SKM-1 treated with dmso at 0.1 percent for 144 hours (cell line): ENCODE measurements at regions not wholly inside any gene's neighbourhood (a gene's known extent, or its start where the extent isn't known, plus 50 kb on each side); places are given as distances from the start of the nearest gene placed in this dataset.
"Not testable (repeated sequence)": the region's sequence is repeated elsewhere in the genome, so short reads cannot be mapped to it uniquely, and the experiment has no call there.

Experiments used
- DNase-seq: peaks from one replicate; lab custom pipeline; 2025; ENCODE audit not compliant: unreplicated experiment; lab: John Stamatoyannopoulos, UW

DNA sequence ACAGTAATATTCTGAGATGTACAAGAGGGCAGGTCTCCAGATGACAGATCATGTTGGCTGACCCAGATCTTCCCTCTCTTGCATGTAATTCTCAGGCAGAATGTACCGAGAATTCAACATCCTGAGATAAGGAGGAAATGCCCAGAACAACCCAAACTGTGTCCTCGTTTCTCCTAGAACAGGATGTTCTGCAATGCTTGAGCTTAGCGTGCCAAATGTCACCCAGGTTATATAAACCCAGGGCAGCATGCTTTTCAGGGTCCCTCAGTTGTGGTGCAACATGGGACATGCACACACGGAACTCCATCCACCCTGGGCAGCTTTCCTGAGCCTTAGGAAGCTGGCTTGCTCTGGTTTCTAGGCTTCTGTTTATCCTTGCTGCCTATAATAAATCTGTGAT lies 102.1 kb upstream of the CMC1 start:
- DNase-seq, result no peak

DNA sequence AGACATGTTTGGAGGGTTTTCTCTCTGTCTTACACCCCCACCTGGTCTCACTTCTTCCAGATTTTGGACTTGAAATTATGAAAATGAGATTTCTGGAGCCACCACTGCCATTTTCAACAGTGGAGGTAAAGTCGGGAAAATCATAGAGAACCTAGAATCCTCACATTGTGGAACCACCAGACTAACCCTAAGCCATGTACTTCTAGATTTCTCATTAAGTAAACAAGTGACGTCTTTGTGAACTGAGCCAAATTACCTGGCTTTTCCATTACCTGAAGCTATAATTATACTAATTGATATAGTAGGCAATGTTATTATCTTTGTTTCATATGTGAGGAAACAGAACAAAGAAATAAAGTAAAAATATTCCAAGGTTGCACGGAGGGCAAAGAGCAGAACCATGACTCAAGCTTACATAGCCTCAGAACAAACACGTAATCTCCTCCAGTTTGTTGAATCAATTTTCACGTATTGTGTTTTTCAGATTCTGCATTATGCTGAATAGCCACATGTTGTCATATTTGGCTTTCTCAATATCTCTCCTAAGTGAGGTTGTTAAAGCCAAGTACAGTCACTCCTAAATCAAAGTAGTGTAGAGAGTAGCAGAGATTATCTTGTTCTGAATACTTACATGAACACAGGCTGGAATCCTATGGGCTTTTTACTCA lies 101.3 kb upstream of the CMC1 start:
- no peak for DNase-seq

DNA sequence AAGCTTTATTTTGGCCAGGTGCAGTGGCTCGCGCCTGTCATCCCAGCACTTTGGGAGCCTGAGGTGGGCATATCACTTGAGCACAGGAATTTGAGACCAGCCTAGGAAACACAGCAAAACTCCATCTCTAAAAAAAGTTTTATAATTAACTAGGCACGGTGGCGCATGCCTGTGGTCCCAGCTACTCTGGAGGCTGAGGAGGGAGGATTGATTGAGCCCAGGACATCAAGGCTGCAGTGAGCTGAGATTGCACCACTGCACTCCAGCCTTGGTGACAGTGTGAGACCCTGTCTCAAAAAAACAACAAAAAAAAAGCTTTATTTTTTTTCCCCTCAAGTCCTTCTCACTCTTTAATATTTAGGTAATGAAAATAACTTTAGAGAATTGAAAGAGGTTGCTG lies 100.8 kb upstream of the CMC1 start:
- no peak for DNase-seq

DNA sequence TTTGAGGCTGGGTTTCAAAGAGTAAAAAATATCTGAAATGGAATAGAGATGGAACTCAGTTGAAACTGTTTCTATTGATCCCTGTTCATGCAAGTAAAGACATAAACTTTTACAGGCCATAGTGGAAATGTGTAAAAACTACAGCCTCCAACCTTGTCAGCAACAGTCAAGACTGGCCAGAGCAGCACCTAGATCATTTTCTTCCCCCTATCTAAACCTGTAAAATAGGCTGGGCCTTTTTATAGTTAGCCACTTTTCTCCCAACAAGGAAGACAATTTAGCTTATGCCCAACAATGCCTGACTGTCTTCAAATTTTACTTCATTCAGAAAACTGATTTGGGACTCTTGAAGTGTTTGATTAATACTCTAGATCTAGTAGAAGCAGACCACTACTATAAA lies 91.5 kb upstream of the CMC1 start:
- no peak for DNase-seq

DNA sequence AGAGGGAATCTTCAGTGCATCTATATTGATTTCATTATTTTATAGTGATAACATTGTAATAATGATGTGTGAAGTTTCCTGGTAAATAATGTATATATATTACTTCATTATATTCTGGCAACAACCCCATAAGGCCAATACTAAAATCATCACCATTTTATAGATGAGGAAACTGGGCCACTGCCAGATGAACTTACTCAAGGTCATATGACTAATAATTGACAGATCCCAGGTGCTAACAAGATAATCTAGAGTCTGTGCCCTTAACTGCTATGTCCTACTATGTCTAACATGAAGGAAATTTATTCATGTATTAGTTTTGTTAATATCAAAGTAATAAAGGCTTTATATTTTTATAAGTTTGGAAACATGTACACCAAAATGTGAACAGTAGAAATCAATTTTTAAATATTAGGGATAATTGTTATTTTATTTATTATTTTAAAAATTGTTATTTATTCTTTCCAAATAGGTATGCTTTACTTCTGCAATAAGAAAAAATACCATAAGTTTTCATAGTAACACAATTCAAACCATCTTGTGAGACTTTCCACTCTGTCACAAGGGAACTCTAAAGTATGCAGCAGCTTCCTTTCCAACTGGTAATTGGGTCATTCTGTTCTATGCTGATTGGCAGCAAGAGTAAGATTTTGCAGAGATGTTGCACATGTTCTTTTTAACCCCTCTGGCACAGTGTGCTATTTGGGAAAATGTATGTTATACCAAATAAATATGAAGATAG lies 90.8 kb upstream of the CMC1 start:
- no peak for DNase-seq

DNA sequence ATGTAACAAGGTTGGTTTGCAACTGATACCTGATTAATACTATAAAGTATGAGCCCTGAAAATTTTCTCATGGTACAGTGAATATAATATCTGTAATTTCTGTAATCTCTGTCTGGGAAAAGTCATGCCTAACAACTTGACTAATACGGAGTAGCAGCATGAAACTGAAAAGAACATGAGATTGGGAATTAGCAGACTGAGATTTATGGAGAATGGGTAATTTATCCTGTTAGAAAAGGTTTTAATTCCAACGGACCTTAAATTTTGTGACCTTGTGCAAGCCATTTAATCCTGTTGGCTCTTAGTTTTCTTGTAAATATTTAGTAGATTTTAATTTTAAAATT lies 90.2 kb upstream of the CMC1 start:
- no peak for DNase-seq

DNA sequence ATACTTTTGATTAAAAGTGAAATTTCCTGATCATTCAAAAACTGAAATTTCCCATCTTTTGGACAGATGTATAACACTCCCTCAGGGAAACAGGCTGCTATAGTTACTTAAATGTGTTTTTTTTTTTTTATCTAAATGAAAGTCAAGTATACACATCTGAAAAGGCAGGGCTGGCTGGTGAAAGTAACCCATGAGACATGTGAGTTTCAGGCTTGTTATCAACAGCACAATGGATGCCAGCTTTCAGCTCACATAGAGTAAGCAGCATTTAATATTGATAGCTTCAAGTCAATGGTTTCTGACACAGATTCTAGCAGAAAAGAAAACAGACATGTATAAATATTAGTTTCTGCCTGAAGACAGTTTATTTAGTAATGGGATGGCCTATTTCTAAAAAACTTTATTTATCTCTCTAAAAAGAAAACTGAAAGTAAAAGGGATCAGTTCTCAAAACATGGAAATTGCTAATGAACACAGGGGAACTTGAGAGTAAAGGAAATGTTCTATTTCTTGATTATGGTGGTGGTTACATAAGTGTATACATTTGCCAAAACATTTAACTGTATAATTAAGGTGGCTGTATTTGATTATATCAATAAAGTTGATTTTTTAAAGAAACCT lies 89.7 kb upstream of the CMC1 start:
- no peak for DNase-seq

DNA sequence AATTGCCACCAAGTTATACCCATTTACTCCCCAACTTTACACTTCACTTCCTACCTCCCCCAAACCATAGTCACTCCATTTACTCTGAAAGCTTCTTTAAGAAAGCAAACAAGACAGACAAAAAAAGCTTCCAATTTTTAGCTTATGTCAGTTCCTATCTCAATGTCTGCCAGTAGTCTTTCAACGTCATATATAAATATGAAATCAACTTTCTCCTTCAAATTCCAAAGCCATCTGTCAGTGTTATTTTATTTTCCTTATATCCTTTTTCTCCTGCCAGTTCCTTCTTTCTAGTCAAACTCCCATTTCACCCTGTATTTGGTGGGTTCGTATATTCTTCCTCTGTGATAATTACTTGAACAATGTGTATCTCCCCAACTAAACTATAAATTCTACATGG lies 85.8 kb upstream of the CMC1 start:
- DNase-seq, result no peak

DNA sequence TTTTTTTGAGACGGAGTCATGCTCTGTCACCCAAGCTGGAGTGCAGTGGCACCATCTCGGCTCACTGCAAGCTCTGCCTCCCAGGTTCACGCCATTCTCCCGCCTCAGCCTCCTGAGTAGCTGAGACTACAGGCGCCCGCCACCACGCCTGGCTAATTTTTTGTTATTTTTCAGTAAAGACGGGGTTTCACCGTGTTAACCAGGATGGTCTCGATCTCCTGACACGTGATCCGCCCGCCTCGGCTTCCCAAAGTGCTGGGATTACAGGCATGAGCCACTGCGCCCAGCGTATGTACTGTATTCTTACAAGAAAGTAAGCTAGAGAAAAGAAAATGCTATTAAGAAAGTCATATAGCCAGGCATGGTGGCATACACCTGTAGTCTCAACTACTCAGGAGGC lies 84.8 kb upstream of the CMC1 start:
- not testable (repeated sequence) for DNase-seq

DNA sequence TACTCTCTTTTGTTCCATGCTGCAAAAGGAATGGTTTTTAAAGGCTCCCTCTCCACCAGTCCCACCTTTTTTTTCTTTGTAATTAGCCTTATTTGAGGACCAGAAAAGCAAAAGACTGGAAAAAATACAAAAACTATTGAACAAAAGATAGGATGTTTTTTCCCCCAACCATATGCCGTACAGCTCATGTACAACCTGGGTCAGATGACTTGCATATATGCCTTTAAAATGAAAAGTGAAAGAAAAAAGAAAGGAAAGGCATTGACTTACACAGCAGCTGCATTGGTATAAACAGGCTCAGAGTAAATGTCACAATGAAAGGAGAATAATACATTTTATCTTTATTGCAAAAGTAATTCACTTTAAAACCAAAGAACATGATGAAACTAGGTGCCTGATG lies 69.5 kb upstream of the CMC1 start:
- no peak for DNase-seq

DNA sequence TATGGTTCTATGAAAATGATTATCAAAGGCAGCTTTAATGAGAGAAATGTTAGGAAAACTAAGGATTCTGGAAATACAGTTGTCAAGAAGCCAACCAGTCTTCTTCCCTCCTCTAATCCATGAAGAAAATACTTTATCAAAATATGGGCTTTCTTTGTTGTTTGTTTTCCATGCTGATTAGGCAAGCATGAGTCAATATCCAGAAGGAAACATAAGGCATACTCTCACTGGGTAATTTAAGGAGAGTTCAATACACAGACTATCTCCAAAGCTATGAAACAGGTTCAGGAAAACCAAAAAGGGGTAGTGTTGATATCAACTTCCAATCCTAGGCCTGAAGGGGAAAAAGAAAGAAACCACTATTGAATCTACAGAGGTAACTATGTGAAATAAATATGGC lies 68.7 kb upstream of the CMC1 start:
- DNase-seq, result no peak

DNA sequence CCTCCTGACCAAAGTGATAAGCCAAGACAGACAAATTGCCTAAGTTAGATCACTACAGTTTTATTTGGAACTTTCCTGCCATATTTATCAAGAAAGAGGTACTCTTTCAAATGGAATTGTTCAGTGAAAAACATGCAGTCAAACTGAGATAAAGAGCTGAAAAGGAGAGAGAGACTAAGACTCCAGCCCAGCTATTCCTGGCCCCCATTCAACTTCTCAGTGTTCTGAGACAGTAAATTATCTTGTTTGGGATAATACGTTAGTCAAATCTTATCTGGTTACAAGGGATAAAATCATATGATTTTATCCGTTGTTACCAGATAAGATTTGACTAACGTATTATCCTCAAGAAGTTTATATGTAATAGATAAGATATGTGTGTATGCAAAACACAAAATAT lies 67.6 kb upstream of the CMC1 start:
- no peak for DNase-seq

DNA sequence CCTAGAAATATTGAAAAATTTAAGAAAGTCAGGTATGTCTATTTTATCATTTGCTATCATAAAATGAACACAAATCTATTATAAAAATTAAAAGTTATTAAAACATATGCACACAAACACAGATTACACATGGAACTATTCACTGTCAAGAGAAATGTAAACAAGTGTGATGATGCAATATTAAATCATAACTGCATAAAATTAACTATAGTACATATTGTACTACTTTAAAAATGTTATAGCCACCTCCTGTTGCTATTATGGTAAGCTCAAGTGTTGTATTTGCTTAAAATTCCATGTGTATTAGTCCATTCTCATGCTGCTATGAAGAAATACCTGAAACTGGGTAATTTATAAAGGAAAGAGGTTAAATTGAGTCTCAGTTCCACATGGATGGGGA lies 54.7 kb upstream of the CMC1 start:
- DNase-seq, result no peak

DNA sequence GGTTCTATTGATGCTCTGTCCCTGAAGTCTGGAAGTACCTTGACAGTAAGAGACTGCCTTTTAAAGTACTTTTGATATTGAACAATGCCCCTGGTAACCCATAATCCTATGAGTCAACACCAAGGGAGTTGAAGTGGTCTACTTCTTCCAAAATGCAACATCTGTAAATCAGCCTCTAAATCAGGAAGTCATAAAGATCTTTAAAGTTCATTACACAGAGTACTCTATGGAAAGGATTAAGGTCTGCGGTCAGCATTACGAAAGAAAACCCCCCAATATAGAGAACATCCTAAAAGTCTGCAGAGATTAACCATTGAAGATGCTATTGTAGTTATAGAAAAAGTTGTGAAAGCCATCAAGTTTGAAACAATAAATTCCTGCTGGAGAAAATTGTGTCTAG lies 52.7 kb upstream of the CMC1 start:
- DNase-seq, result no peak

DNA sequence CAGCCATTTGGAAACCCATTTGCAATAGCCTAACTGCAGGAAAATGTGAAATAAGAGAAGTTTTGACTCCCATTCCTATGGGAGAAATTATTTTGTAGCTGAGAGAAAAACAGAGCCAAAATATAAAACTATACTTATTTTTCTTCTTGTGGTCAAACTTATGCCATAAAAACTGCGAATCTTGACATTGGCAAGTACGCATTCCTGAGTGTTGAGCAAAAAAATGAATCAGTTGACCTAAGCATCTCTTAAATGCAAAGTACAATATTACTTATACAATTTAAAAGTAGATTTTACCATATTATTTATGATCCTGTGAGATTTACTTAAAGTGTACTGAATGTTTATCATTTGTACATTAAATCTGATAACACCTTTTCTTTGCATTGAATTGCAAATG lies 50.1 kb upstream of the CMC1 start:
- no peak for DNase-seq
